Breast epithelium (tissue), 4 donors: ENCODE measurements at regions not wholly inside any gene's neighbourhood (a gene's known extent, or its start where the extent isn't known, plus 50 kb on each side); places are given as distances from the start of the nearest gene placed in this dataset.

Experiments used
- DNase-seq, 2 donors: peaks; one replicate each; pipeline ENCODE4 v3.0.0-alpha.2; 2019; ENCODE audit warnings: low spot score in 2 of 2
- H3K27ac ChIP-seq, 2 donors: fragments of 200-600 bp; sonication (generic) in 1 of 2; one replicate each; pipeline ENCODE4 v1.5.1; 2016 to 2019; ENCODE audit warnings: mild to moderate bottlenecking in 1 of 2
- H3K27me3 ChIP-seq, 2 donors: fragments of 200-600 bp; sonication (generic) in 1 of 2; one replicate each; pipeline versions ENCODE4 v1.5.1 to v1.6.0; 2017 to 2019; ENCODE audit warnings: control low read depth in 1 of 2, mild to moderate bottlenecking in 1 of 2
- H3K36me3 ChIP-seq: fragments of 200-600 bp; one replicate; pipeline ENCODE4 v1.5.1; 2019
- H3K4me1 ChIP-seq, 2 donors: fragments of 200-600 bp; sonication (generic); one replicate each; pipeline ENCODE4 v1.5.1; 2016 to 2019; ENCODE audit warnings: control low read depth in 1 of 2
- H3K4me3 ChIP-seq, 3 donors: fragments of 200-600 bp; sonication (generic); 1 replicate in 2 of 3; 2 replicates in 1 of 3; pipeline ENCODE4 v1.5.1; 2016 to 2019; ENCODE audit warnings: mild to moderate bottlenecking in 3 of 3, moderate library complexity in 2 of 3
- H3K9me3 ChIP-seq, 2 donors: fragments of 200-600 bp; sonication (generic) in 1 of 2; one replicate each; pipeline ENCODE4 v1.5.1; 2016 to 2019; ENCODE audit warnings: control low read depth in 1 of 2
- POLR2A ChIP-seq: fragments of 450-650 bp; IDR thresholded peaks from one replicate; pipeline ENCODE4 v1.6.1; 2016; ENCODE audit warnings: antibody characterized with exemption, mild to moderate bottlenecking, moderate library complexity
- POLR2AphosphoS5 ChIP-seq, 3 donors: sonication (generic); formaldehyde crosslinking; IDR thresholded peaks; one replicate each; pipeline ENCODE4 v1.6.1; 2017; ENCODE audit warnings: antibody characterized with exemption in 3 of 3
- intact Hi-C: fragments of 100-400 bp; cut with DNase I; formaldehyde crosslinking; loops from one replicate; pipeline ENCODE4 v1.15.1; 2023; ENCODE audit warnings: low total_unique reads
- TF ChIP-seq, protein P1 (sequence below), 3 donors: fragments of 450-650 bp; IDR thresholded peaks; one replicate each; pipeline ENCODE4 v1.5.1; 2016 to 2017; ENCODE audit warnings: antibody characterized with exemption in 3 of 3, mild to moderate bottlenecking in 3 of 3, moderate library complexity in 3 of 3

GRCh38 chr9:126058011-126058531 lies 268.6 kb upstream of the MVB12B start:
- TF ChIP-seq POLR2A (no peak), POLR2AphosphoS5 (IDR thresholded peaks at IDR 0.05) (no peak)
- TF ChIP-seq, protein P1, sequence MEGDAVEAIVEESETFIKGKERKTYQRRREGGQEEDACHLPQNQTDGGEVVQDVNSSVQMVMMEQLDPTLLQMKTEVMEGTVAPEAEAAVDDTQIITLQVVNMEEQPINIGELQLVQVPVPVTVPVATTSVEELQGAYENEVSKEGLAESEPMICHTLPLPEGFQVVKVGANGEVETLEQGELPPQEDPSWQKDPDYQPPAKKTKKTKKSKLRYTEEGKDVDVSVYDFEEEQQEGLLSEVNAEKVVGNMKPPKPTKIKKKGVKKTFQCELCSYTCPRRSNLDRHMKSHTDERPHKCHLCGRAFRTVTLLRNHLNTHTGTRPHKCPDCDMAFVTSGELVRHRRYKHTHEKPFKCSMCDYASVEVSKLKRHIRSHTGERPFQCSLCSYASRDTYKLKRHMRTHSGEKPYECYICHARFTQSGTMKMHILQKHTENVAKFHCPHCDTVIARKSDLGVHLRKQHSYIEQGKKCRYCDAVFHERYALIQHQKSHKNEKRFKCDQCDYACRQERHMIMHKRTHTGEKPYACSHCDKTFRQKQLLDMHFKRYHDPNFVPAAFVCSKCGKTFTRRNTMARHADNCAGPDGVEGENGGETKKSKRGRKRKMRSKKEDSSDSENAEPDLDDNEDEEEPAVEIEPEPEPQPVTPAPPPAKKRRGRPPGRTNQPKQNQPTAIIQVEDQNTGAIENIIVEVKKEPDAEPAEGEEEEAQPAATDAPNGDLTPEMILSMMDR (IDR thresholded peaks at IDR 0.05): no peak
- Histone ChIP-seq H3K4me3 (no peak overlapping the region), H3K27me3 (peaks cover 0 to 23% of the 10 kb centered on the region in 2 donors), H3K4me1 (no peaks in the 10 kb centered on the region), H3K36me3 (no peaks in the 10 kb centered on the region), H3K27ac (no peak overlapping the region), H3K9me3 (no peaks in the 10 kb centered on the region)
- intact Hi-C loops: no loop called here
- no peak for DNase-seq

- H3K4me3 ChIP-seq: no peak overlapping the region
Measured at GRCh38 chr9:126058591-126058990, 268.0 kb upstream of the MVB12B start.

DNA sequence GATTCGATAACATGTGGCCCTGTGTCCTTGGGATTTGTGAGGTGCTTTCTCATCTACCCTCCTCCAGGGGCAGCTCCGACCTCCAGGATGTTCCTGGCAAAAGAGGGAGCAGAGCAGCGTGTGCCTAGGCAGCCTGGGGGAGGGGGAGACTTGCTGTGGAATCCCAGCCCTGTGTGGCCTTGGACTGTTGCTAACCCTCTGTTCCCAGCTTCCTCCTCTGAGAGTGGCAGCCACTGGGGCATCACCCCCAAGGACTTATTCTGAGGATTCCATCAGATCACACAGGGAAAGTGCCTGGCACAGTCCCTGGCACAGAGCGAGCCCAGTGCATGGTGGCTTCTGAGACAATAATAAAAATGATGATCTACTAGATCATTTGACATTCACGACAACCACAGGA lies 265.1 kb upstream of the MVB12B start:
- Histone ChIP-seq H3K9me3 (no peaks in the 10 kb centered on the region), H3K4me3 (no peak overlapping the region), H3K27me3 (peaks cover 0 to 11% of the 10 kb centered on the region in 2 donors), H3K4me1 (no peaks in the 10 kb centered on the region), H3K36me3 (no peaks in the 10 kb centered on the region), H3K27ac (no peak overlapping the region)
- TF ChIP-seq POLR2AphosphoS5 (IDR thresholded peaks at IDR 0.05): no peak
- TF ChIP-seq, protein P1 (IDR thresholded peaks at IDR 0.05): no peak
- no peak for TF ChIP-seq POLR2A
- intact Hi-C loops: no loop called here
- DNase-seq: no peak

More at GRCh38 chr9:126058591-126058990, 268.0 kb upstream of the MVB12B start:
- Histone ChIP-seq H3K27ac (no peak overlapping the region), H3K27me3 (peaks cover 0 to 18% of the 10 kb centered on the region in 2 donors), H3K4me1 (no peaks in the 10 kb centered on the region), H3K9me3 (no peaks in the 10 kb centered on the region), H3K36me3 (no peaks in the 10 kb centered on the region)
- intact Hi-C loops: no loop called here
- no peak for TF ChIP-seq POLR2A
- TF ChIP-seq, protein P1 (IDR thresholded peaks at IDR 0.05): no peak
- no peak for TF ChIP-seq POLR2AphosphoS5 (IDR thresholded peaks at IDR 0.05)
- DNase-seq: no peak

DNA sequence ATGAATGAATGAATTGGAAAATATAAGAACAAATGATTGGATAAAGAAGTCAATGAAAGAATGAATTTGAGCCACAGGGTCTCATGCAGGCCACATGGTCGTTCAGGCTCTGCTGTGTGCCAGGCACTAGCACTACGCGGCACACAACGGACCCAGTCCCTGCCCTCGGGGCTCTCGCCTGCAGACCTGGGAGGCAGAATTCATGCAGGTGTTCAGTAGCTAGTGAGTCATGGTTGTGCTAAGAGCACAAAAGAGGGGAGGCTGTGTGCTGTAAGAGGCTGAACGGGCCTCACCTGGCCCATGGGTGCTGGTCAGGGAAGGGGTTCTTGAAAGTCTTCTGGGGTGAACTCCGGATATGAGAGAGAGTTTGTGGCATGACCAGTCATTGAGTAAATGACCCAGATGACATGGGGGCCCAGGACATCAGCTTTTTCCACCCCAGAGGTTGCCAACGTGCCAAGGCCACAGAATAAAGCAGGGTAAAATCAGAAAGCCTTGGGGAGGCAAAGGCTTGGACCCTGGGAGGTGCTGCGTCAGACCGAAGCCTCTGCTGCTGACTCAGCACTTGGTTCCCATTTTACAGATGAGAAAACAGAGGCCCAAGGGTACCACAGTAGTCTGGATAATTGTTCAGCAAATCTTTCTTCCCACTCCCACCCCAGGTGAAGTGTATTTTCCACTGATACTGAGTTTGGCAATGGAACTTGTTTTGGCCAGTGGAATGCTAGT lies 264.3 kb upstream of the MVB12B start:
- H3K27me3 ChIP-seq: peaks cover 0 to 16% of the 10 kb centered on the region in 2 donors
- H3K36me3 ChIP-seq: no peaks in the 10 kb centered on the region
- H3K27ac ChIP-seq: no peak overlapping the region
- H3K4me3 ChIP-seq: no peak overlapping the region
- no peak for DNase-seq
- TF ChIP-seq POLR2AphosphoS5 (IDR thresholded peaks at IDR 0.05) (no peak), POLR2A (no peak)
- TF ChIP-seq, protein P1 (IDR thresholded peaks at IDR 0.05): no peak
- no peaks in the 10 kb centered on the region for H3K4me1 ChIP-seq
- intact Hi-C loops: no loop called here
- H3K9me3 ChIP-seq: no peaks in the 10 kb centered on the region

- no peak for DNase-seq
- Histone ChIP-seq H3K27me3 (peaks cover 0 to 25% of the 10 kb centered on the region in 2 donors), H3K9me3 (no peaks in the 10 kb centered on the region), H3K4me3 (no peak overlapping the region), H3K36me3 (no peaks in the 10 kb centered on the region), H3K27ac (no peak overlapping the region), H3K4me1 (no peaks in the 10 kb centered on the region)
- TF ChIP-seq POLR2A: no peak
- no peak for TF ChIP-seq POLR2AphosphoS5 (IDR thresholded peaks at IDR 0.05)
- TF ChIP-seq, protein P1 (IDR thresholded peaks at IDR 0.05): no peak
- intact Hi-C loops: no loop called here
Measured at GRCh38 chr9:126063326-126063725, 263.3 kb upstream of the MVB12B start.
